ENCODE measurements at regions not wholly inside any gene's neighbourhood (a gene's known extent, or its start where the extent isn't known, plus 50 kb on each side); places are given as distances from the start of the nearest gene placed in this dataset.

DNA sequence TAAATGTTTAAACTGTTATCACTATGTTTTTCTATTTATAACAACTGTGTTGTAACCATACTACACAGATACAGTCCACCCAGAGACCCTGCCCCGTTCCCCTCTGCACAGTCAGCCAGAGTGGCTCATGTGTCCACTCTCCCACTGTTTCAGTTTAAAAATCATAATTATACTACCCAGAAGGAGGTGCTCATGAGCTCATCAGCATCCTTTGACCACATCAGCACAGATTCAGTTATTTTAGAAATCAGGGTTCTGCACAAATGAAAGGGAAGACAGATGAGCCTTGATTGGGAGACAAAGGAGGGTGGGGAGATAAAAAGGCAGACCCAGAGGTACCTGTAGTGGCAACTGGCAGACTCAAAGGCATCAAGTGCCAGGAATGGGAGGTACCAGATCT is 124.3 kb downstream of the RCN1 start:
- TF ChIP-seq, protein P1, sequence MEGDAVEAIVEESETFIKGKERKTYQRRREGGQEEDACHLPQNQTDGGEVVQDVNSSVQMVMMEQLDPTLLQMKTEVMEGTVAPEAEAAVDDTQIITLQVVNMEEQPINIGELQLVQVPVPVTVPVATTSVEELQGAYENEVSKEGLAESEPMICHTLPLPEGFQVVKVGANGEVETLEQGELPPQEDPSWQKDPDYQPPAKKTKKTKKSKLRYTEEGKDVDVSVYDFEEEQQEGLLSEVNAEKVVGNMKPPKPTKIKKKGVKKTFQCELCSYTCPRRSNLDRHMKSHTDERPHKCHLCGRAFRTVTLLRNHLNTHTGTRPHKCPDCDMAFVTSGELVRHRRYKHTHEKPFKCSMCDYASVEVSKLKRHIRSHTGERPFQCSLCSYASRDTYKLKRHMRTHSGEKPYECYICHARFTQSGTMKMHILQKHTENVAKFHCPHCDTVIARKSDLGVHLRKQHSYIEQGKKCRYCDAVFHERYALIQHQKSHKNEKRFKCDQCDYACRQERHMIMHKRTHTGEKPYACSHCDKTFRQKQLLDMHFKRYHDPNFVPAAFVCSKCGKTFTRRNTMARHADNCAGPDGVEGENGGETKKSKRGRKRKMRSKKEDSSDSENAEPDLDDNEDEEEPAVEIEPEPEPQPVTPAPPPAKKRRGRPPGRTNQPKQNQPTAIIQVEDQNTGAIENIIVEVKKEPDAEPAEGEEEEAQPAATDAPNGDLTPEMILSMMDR (IDR thresholded peaks at IDR 0.05 in 4 of 5, conservative IDR thresholded peaks at IDR 0.05 in 1 of 5): no peak
- TF ChIP-seq POLR2A (IDR thresholded peaks at IDR 0.05): no peak

Data from gastrocnemius medialis (tissue), 4 donors.